ENCODE measurements at regions not wholly inside any gene's neighbourhood (a gene's known extent, or its start where the extent isn't known, plus 50 kb on each side); places are given as distances from the start of the nearest gene placed in this dataset.

GRCh38 chr12:92619026-92619425 lies 83.8 kb upstream of the PLEKHG7 start:
- peak; percentile 7 for TF ChIP-seq CTCF (IDR thresholded peaks at IDR 0.05; ENCODE audit: poor library complexity, severe bottlenecking)
- no peak for DNase-seq (ENCODE audit: low spot score)
- peak overlapping the region; percentile 94 for H3K27ac ChIP-seq (ENCODE audit: poor library complexity, severe bottlenecking)
- ATAC-seq (ENCODE audit: low read depth) = no peak
- H3K27me3 ChIP-seq (ENCODE audit: insufficient read depth, poor library complexity, severe bottlenecking) = no peaks in the 10 kb centered on the region
- H3K4me3 ChIP-seq (ENCODE audit: severe bottlenecking) = no peak overlapping the region
- H3K9me3 ChIP-seq (ENCODE audit: severe bottlenecking) = no peaks in the 10 kb centered on the region
- H3K36me3 ChIP-seq (ENCODE audit: low read depth) = no peaks in the 10 kb centered on the region
- H3K4me1 ChIP-seq (ENCODE audit: insufficient read depth, poor library complexity, severe bottlenecking) = peaks cover 52% of the 10 kb centered on the region

GRCh38 chr12:92615703-92616102 lies 87.1 kb upstream of the PLEKHG7 start:
- peak; percentile 90 for ATAC-seq (ENCODE audit: low read depth)
- TF ChIP-seq CTCF (IDR thresholded peaks at IDR 0.05; ENCODE audit: poor library complexity, severe bottlenecking) = no peak
- DNase-seq (ENCODE audit: low spot score) = no peak

GRCh38 chr12:92615086-92615485 lies 87.7 kb upstream of the PLEKHG7 start:
- peaks cover 21% of the 10 kb centered on the region for H3K4me1 ChIP-seq (ENCODE audit: insufficient read depth, poor library complexity, severe bottlenecking)
- no peaks in the 10 kb centered on the region for H3K27me3 ChIP-seq (ENCODE audit: insufficient read depth, poor library complexity, severe bottlenecking)
- ATAC-seq (ENCODE audit: low read depth) (no peak), DNase-seq (ENCODE audit: low spot score) (no peak)
- H3K36me3 ChIP-seq (ENCODE audit: low read depth) = no peaks in the 10 kb centered on the region
- H3K4me3 ChIP-seq (ENCODE audit: severe bottlenecking) = no peak overlapping the region
- peak overlapping the region; percentile 60 for H3K27ac ChIP-seq (ENCODE audit: poor library complexity, severe bottlenecking)
- H3K9me3 ChIP-seq (ENCODE audit: severe bottlenecking) = no peaks in the 10 kb centered on the region
- TF ChIP-seq CTCF (IDR thresholded peaks at IDR 0.05; ENCODE audit: poor library complexity, severe bottlenecking) = no peak

More at GRCh38 chr12:92615703-92616102, 87.1 kb upstream of the PLEKHG7 start:
- no peaks in the 10 kb centered on the region for H3K27me3 ChIP-seq (ENCODE audit: insufficient read depth, poor library complexity, severe bottlenecking)
- no peaks in the 10 kb centered on the region for H3K9me3 ChIP-seq (ENCODE audit: severe bottlenecking)
- H3K4me1 ChIP-seq (ENCODE audit: insufficient read depth, poor library complexity, severe bottlenecking) = peaks cover 27% of the 10 kb centered on the region
- no peaks in the 10 kb centered on the region for H3K36me3 ChIP-seq (ENCODE audit: low read depth)
- no peak overlapping the region for H3K4me3 ChIP-seq (ENCODE audit: severe bottlenecking)
- H3K27ac ChIP-seq (ENCODE audit: poor library complexity, severe bottlenecking) = peak overlapping the region; percentile 60

GRCh38 chr12:92614502-92614901 lies 88.3 kb upstream of the PLEKHG7 start:
- no peaks in the 10 kb centered on the region for H3K36me3 ChIP-seq (ENCODE audit: low read depth)
- DNase-seq (ENCODE audit: low spot score) (no peak), ATAC-seq (ENCODE audit: low read depth) (no peak)
- H3K27me3 ChIP-seq (ENCODE audit: insufficient read depth, poor library complexity, severe bottlenecking) = no peaks in the 10 kb centered on the region
- H3K4me3 ChIP-seq (ENCODE audit: severe bottlenecking) = no peak overlapping the region
- no peak for TF ChIP-seq CTCF (IDR thresholded peaks at IDR 0.05; ENCODE audit: poor library complexity, severe bottlenecking)
- peak overlapping the region; percentile 60 for H3K27ac ChIP-seq (ENCODE audit: poor library complexity, severe bottlenecking)
- peaks cover 17% of the 10 kb centered on the region for H3K4me1 ChIP-seq (ENCODE audit: insufficient read depth, poor library complexity, severe bottlenecking)
- H3K9me3 ChIP-seq (ENCODE audit: severe bottlenecking) = no peaks in the 10 kb centered on the region

- no peaks in the 10 kb centered on the region for H3K27me3 ChIP-seq (ENCODE audit: insufficient read depth, poor library complexity, severe bottlenecking)
- DNase-seq (ENCODE audit: low spot score) (no peak), ATAC-seq (ENCODE audit: low read depth) (no peak)
- H3K4me3 ChIP-seq (ENCODE audit: severe bottlenecking) = no peak overlapping the region
- H3K36me3 ChIP-seq (ENCODE audit: low read depth) = no peaks in the 10 kb centered on the region
- peak overlapping the region; percentile 60 for H3K27ac ChIP-seq (ENCODE audit: poor library complexity, severe bottlenecking)
- no peaks in the 10 kb centered on the region for H3K9me3 ChIP-seq (ENCODE audit: severe bottlenecking)
- H3K4me1 ChIP-seq (ENCODE audit: insufficient read depth, poor library complexity, severe bottlenecking) = peaks cover 15% of the 10 kb centered on the region
- TF ChIP-seq CTCF (IDR thresholded peaks at IDR 0.05; ENCODE audit: poor library complexity, severe bottlenecking) = no peak
Observed at GRCh38 chr12:92614001-92614400, 88.8 kb upstream of the PLEKHG7 start.
